GM12873 (cell line): ENCODE measurements at regions not wholly inside any gene's neighbourhood (a gene's known extent, or its start where the extent isn't known, plus 50 kb on each side); places are given as distances from the start of the nearest gene placed in this dataset.

Experiments
- TF ChIP-seq, protein P1 (sequence below): IDR thresholded peaks from 2 replicates; pipeline ENCODE4 v1.5.1; 2012; ENCODE audit warnings: low read depth, mild to moderate bottlenecking, moderate library complexity, low read length, control low read depth; ENCODE audit not compliant: insufficient read depth; ENCODE audit errors: missing control alignments

DNA sequence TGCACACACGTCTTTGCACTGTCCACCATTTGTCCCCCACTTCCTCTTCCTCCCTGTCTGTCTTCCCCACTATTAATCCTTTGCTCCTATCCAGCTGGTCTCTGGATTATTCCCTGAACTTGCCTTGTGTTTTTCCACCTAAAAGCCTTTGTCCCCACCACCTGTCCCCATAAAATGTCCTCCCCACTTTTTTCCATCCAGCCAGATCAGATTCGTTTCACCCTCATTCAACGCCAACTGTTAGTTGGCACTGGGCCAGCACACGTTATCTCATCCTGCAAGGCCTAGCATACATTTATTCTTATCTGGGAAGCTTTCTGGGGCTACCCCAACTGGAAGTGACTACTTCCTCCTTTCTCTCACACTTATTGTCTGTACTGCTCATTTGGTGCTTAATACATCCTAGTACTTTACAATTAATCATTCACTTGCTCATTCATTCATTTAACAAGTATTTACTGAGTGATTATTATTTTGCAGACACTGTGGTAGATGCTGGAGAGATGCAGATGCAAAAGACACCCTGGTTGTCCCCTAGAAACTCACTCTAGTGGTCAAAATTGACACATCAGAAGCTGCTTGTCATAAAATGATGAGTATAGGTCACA is 96.2 kb downstream of the RASSF10 start:
- TF ChIP-seq, protein P1, sequence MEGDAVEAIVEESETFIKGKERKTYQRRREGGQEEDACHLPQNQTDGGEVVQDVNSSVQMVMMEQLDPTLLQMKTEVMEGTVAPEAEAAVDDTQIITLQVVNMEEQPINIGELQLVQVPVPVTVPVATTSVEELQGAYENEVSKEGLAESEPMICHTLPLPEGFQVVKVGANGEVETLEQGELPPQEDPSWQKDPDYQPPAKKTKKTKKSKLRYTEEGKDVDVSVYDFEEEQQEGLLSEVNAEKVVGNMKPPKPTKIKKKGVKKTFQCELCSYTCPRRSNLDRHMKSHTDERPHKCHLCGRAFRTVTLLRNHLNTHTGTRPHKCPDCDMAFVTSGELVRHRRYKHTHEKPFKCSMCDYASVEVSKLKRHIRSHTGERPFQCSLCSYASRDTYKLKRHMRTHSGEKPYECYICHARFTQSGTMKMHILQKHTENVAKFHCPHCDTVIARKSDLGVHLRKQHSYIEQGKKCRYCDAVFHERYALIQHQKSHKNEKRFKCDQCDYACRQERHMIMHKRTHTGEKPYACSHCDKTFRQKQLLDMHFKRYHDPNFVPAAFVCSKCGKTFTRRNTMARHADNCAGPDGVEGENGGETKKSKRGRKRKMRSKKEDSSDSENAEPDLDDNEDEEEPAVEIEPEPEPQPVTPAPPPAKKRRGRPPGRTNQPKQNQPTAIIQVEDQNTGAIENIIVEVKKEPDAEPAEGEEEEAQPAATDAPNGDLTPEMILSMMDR: no peak

DNA sequence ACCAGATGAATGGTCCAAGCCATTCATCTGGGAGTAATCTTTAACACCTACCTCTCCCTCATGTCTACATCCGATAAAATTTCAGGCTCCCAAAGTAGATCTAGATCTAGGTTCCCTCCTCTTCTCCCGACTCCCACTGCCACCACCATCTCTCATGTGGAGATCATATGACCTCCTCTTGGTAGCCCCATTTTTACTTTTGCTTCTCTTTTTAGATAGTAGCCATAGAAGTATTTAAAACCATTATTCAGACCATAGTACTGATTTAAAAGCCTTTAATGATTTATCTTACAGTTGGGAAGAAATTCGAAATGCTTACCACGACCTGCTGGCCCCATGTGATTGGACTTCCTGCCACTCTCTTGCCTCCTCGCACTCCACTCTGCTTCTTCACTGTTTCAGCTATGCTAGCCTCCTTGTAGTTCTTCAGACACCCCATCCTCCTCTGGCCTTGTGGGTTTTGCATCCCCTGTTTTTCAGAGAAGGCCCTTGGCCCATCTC is 98.5 kb downstream of the RASSF10 start:
- TF ChIP-seq, protein P1: no peak

DNA sequence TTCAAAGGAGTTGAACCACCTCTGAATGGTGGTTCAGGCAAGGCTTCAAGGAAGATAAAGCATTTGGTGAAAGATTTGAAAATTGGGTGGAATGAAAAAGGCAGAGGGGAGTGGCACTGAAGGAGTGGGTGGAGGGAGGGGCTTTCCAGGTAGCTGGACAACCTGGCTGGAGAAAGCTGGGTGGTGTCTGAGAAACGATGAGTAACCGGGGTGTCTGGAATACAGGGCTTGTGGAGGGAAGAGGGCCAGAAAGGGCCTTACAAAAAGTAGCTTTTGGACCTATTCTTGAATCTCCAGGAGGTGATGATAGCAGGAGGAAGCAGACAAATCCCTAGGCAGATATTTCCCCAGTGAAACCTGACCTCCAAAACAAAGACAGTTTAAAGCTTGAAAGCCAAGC is 99.3 kb downstream of the RASSF10 start:
- TF ChIP-seq, protein P1: no peak

DNA sequence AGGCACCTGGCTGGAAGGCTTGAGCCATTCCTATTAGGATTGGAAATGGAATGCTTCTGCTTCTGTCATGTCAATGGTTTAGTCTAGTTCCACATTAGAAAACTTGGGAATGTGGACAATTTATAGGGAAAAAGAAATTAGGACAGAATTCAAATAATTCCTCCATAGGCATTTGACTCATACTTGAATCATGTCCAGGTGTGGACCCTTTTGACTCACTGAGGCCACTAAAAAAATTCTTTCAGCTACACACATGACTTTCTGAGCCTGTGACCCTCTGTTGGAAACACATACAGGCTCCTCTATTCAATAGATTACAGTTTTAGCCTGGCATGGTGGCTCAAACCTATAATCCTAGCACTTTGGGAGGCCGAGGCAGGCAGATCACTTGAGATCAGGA is 100.5 kb downstream of the RASSF10 start:
- TF ChIP-seq, protein P1: no peak

DNA sequence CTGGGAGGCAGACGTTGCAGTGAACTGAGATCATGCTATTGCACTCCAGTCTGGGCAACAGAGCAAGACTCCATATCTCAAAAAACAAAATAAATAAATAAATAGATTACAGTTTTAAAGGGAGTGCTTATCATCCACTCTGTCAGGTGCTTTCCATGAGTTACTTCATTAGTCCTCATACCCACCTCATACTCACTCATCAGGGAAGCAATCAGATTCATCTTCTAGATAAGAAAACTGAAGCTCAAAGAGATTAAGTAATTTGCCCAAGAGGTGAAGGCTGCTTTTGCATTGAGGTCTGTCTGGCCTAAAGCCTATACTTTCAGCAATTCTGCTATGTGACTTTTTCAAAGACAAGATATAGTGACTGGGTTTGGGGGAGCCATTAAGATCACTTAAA is 101.0 kb downstream of the RASSF10 start:
- TF ChIP-seq, protein P1: no peak

DNA sequence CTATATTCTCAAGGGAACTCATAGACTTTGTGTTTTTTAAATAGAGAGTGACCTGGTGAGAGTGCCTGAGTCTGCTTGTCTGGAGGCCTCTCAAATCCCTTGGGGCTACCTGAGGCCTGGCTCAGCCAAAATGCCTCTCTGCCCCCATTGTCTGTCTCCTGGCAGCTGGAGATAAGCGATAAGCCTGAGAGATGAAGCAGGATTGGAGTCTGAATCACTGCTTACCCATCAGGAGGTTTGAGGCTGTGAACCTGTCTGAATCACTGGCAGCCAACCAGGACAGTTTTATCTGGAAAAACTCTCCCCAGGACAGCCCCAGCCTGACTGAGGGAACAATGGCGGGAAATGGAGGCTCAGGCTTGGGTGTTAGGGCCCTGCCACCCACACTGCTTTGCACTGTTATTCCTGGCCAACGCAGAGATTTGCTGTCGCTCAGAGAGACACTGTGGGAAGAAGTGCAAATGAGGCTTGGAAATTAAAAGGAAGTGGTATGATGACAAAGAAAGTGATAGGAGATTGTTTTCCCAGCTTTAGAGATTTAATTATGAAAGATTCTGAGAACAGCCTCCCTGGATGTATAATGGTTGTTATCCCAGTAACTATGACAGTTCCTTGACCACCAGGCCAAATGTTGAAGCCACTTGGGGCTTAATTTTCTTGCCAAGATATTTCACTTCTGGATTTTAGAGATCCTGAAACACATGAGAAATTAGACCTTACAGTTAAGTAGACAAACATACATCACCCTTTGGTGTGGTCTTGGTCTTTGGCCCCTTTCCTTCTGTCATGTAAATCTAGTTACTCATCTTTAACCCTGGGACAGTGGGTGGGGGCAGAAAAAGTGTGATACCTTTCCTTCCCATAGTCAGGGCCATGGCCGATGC is 102.1 kb downstream of the RASSF10 start:
- TF ChIP-seq, protein P1: no peak

DNA sequence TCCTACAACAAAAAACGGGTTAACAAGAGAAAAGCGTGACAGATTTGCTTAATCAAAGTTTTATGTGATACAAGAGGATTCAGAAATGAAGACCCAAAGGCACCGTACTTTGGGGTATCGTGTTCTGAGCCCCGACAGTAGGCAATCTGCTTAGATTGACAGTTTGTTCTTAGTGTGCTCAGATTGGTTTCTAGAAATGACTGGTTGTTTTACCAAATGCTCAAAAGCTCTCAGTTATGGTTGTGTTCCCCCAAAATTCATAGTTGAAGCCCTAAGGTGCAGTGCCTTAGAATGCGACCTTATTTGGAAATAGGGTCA is 102.7 kb downstream of the RASSF10 start:
- TF ChIP-seq, protein P1: no peak
